ENCODE measurements at regions not wholly inside any gene's neighbourhood (a gene's known extent, or its start where the extent isn't known, plus 50 kb on each side); places are given as distances from the start of the nearest gene placed in this dataset.
A peak's percentile ranks its signal among the peaks of the same experiment; 100 is the strongest.

- Histone ChIP-seq H3K9me3 (no peaks in the 10 kb centered on the region), H3K27me3 (no peaks in the 10 kb centered on the region), H3K4me1 (no peaks in the 10 kb centered on the region), H3K36me3 (no peaks in the 10 kb centered on the region), H3K4me3 (no peak overlapping the region), H3K27ac (no peak overlapping the region)
- intact Hi-C loops (cut with DNase I; ENCODE audit: low total_unique reads) = no loop called here
- in situ Hi-C loops (cut with MboI; ENCODE audit: low pct_ligation_motif_present in 1 of 4, low pct_unique_long_range_greater_than_20kb in 1 of 4, low sequenced_read_pairs in 3 of 4) = loop anchor here in 1 of 4 donors (5.0 kb wide), 1 partner anchor 563 kb away; no protein-coding TSS in a partner anchor
- DNase-seq = peak; percentile 69
- WGBS, 2 donors (ENCODE audit: low coverage in 1 of 2) = 32 to 63% methylated on average over 3 to 4 of the region's 4 CpGs
- TF ChIP-seq POLR2A (IDR thresholded peaks at IDR 0.05) (no peak), CTCF (IDR thresholded peaks at IDR 0.05) (peak; percentile 55 to 78 (median 66))
Measured at GRCh38 chr4:101730291-101731117, 60.0 kb upstream of the BANK1 start.

GRCh38 chr4:101727238-101727637 is 63.3 kb upstream of the BANK1 start:
- DNase-seq = no peak
- Histone ChIP-seq H3K27me3 (no peaks in the 10 kb centered on the region), H3K9me3 (no peaks in the 10 kb centered on the region), H3K4me3 (no peak overlapping the region), H3K4me1 (no peaks in the 10 kb centered on the region), H3K27ac (no peak overlapping the region), H3K36me3 (no peaks in the 10 kb centered on the region)
- intact Hi-C loops (cut with DNase I; ENCODE audit: low total_unique reads) = no loop called here
- TF ChIP-seq EP300 (IDR thresholded peaks at IDR 0.05; ENCODE audit: low read depth) (no peak), CTCF (IDR thresholded peaks at IDR 0.05) (no peak), POLR2A (IDR thresholded peaks at IDR 0.05) (no peak), POLR2AphosphoS5 (IDR thresholded peaks at IDR 0.05) (no peak)
- in situ Hi-C loops (cut with MboI; ENCODE audit: low pct_ligation_motif_present in 1 of 4, low pct_unique_long_range_greater_than_20kb in 1 of 4, low sequenced_read_pairs in 3 of 4) = loop anchor here in 1 of 4 donors (10.0 kb wide), 1 partner anchor 562 kb away; no protein-coding TSS in a partner anchor

GRCh38 chr4:101724093-101724492 is 66.4 kb upstream of the BANK1 start:
- no peak overlapping the region for H3K27ac ChIP-seq
- no peak for DNase-seq
- intact Hi-C loops (cut with DNase I; ENCODE audit: low total_unique reads) = no loop called here

GRCh38 chr4:101718810-101719209 is 71.7 kb upstream of the BANK1 start:
- in situ Hi-C loops (cut with MboI; ENCODE audit: low pct_ligation_motif_present in 1 of 4, low pct_unique_long_range_greater_than_20kb in 1 of 4, low sequenced_read_pairs in 3 of 4) = loop anchor here in 1 of 4 donors (25.0 kb wide), 1 partner anchor 557 kb away; no protein-coding TSS in a partner anchor
- Histone ChIP-seq H3K27me3 (no peaks in the 10 kb centered on the region), H3K4me3 (no peak overlapping the region), H3K36me3 (no peaks in the 10 kb centered on the region), H3K4me1 (no peaks in the 10 kb centered on the region), H3K27ac (no peak overlapping the region), H3K9me3 (no peaks in the 10 kb centered on the region)
- DNase-seq = no peak
- 49 to 57% methylated on average over 2 to 3 of the region's 3 CpGs for WGBS, 2 donors (ENCODE audit: low coverage in 1 of 2)
- no peak for TF ChIP-seq EP300 (IDR thresholded peaks at IDR 0.05; ENCODE audit: low read depth)
- no peak for TF ChIP-seq POLR2AphosphoS5 (IDR thresholded peaks at IDR 0.05)
- TF ChIP-seq POLR2A (IDR thresholded peaks at IDR 0.05) = no peak
- intact Hi-C loops (cut with DNase I; ENCODE audit: low total_unique reads) = no loop called here

More at GRCh38 chr4:101724093-101724492, 66.4 kb upstream of the BANK1 start:
- H3K36me3 ChIP-seq = no peaks in the 10 kb centered on the region
- H3K4me1 ChIP-seq = no peaks in the 10 kb centered on the region
- in situ Hi-C loops (cut with MboI; ENCODE audit: low pct_ligation_motif_present in 1 of 4, low pct_unique_long_range_greater_than_20kb in 1 of 4, low sequenced_read_pairs in 3 of 4) = loop anchor here in 2 of 4 donors (10.0 to 25.0 kb wide), 2 partner anchors 559 to 562 kb away; no protein-coding TSS in a partner anchor
- WGBS, 2 donors (ENCODE audit: low coverage in 1 of 2) = 35 to 51% methylated on average over 2 of the region's 2 CpGs
- H3K9me3 ChIP-seq = no peaks in the 10 kb centered on the region
- no peaks in the 10 kb centered on the region for H3K27me3 ChIP-seq
- no peak overlapping the region for H3K4me3 ChIP-seq
- no peak for TF ChIP-seq CTCF (IDR thresholded peaks at IDR 0.05)
- no peak for TF ChIP-seq POLR2AphosphoS5 (IDR thresholded peaks at IDR 0.05)
- no peak for TF ChIP-seq POLR2A (IDR thresholded peaks at IDR 0.05)
- no peak for TF ChIP-seq EP300 (IDR thresholded peaks at IDR 0.05; ENCODE audit: low read depth)

Measured in transverse colon (tissue), 4 donors.